Tibial nerve (tissue), 4 donors: ENCODE measurements at regions not wholly inside any gene's neighbourhood (a gene's known extent, or its start where the extent isn't known, plus 50 kb on each side); places are given as distances from the start of the nearest gene placed in this dataset.

Source experiments
- DNase-seq, 2 donors: peaks; one replicate each; pipeline ENCODE4 v3.0.0-alpha.2; 2019; ENCODE audit warnings: low spot score in 2 of 2
- H3K27ac ChIP-seq, 4 donors: fragments of 200-600 bp; sonication (generic) in 3 of 4; one replicate each; pipeline ENCODE4 v1.5.1; 2017 to 2019; ENCODE audit warnings: mild to moderate bottlenecking in 1 of 4
- H3K27me3 ChIP-seq, 2 donors: fragments of 200-600 bp; sonication (generic) in 1 of 2; one replicate each; pipeline versions ENCODE4 v1.5.1 to v1.6.0; 2017 to 2019
- H3K36me3 ChIP-seq, 3 donors: fragments of 200-600 bp; sonication (generic); one replicate each; pipeline ENCODE4 v1.5.1; 2018 to 2019
- H3K4me1 ChIP-seq, 4 donors: fragments of 200-600 bp; sonication (generic) in 3 of 4; one replicate each; pipeline ENCODE4 v1.5.1; 2017 to 2019
- H3K4me3 ChIP-seq, 4 donors: fragments of 200-600 bp; sonication (generic) in 3 of 4; one replicate each; pipeline ENCODE4 v1.5.1; 2017 to 2019; ENCODE audit warnings: mild to moderate bottlenecking in 1 of 4, moderate library complexity in 1 of 4
- H3K9me3 ChIP-seq, 4 donors: fragments of 200-600 bp; sonication (generic) in 3 of 4; one replicate each; pipeline ENCODE4 v1.5.1; 2017 to 2019
- CTCF ChIP-seq, 5 experiments: fragments of 200-600 bp in 3 of 5; fragments of 450-650 bp in 2 of 5; sonication (generic) in 3 of 5; IDR thresholded peaks; one replicate each; pipeline ENCODE4 v1.5.1; 2016 to 2019; ENCODE audit warnings: antibody characterized with exemption in 5 of 5, mild to moderate bottlenecking in 3 of 5, moderate library complexity in 2 of 5
- EP300 ChIP-seq, 2 donors: sonication (generic); formaldehyde crosslinking; IDR thresholded peaks; one replicate each; pipeline ENCODE4 v1.6.1; 2017; ENCODE audit warnings: antibody characterized with exemption in 2 of 2, mild to moderate bottlenecking in 1 of 2
- POLR2A ChIP-seq, 2 donors: fragments of 450-650 bp; IDR thresholded peaks; one replicate each; pipeline ENCODE4 v1.6.1; 2017; ENCODE audit warnings: antibody characterized with exemption in 2 of 2, mild to moderate bottlenecking in 2 of 2, moderate library complexity in 2 of 2
- WGBS, 2 donors: methylation state at CpG; one replicate each; pipeline ENCODE4 v1.1.5; 2018; 5-methylcytosine and 5-hydroxymethylcytosine counted together

GRCh38 chr7:125971656-125972055 lies 1042.0 kb upstream of the POT1 start:
- DNase-seq = no peak
- H3K36me3 ChIP-seq = no peaks in the 10 kb centered on the region
- H3K4me3 ChIP-seq = no peak overlapping the region
- no peaks in the 10 kb centered on the region for H3K27me3 ChIP-seq
- H3K9me3 ChIP-seq = no peaks in the 10 kb centered on the region
- no peaks in the 10 kb centered on the region for H3K4me1 ChIP-seq
- no peak overlapping the region for H3K27ac ChIP-seq
- TF ChIP-seq CTCF (IDR thresholded peaks at IDR 0.05) (no peak), EP300 (IDR thresholded peaks at IDR 0.05) (no peak), POLR2A (IDR thresholded peaks at IDR 0.05) (no peak)
- WGBS, 2 donors = 80 to 83% methylated on average over 2 of the region's 2 CpGs

DNA sequence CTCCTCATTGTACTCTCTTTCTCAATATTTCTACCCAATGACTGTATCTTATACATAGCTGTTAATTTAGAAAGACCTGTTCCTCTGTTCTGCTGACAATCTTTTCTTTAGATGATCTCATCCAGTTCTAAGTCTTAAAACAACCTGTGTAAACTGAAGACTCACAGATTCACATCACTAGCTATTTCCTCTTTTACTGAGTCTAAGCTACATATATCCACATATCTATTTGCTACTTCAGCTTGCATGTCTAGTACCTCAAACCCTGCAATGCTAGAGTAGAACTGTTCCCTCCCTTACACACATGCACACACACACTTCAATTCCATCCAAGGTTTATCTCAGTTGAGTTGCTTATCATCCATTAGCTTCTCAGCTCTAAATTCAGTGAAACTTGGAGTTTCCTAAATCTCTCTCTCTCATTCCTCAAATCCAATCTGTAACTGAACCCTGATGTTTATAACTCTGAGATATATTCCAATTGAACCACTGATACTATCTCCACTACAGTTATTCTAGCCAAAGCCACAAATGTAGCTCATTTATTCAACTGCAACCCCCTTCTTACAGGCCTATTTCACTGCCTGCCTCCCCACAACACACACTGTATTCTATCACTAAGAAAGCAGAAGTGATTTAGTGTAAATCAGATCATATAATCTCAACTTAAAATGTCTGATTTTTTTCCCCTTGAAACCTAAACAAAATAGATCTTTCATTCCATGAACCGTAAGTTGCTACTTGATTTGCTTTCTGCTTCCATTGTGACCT lies 1036.8 kb upstream of the POT1 start:
- no peak overlapping the region for H3K4me3 ChIP-seq
- no peaks in the 10 kb centered on the region for H3K27me3 ChIP-seq

DNA sequence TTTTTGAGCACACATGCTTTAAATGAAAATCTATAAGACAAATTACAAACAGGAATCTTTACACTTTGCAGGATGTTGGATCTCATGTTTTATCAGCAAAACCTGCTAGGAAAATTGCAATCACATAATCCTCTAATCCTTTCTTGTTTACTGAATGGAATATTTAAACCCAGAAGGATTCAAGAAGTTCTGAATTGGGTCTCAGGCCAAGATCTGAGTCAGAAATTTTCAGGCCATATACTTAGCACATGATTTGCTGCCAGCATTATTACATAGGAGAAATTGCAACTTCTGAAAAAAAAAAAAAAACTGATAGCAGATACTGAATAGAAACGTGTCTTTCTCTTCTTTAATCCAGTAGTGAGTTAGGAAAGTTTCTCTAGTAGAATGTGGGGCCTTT lies 1005.3 kb upstream of the POT1 start:
- TF ChIP-seq EP300 (IDR thresholded peaks at IDR 0.05) (no peak), CTCF (IDR thresholded peaks at IDR 0.05) (no peak)
- no peak overlapping the region for H3K27ac ChIP-seq
- H3K4me3 ChIP-seq = no peak overlapping the region
- DNase-seq = no peak
- H3K9me3 ChIP-seq = no peaks in the 10 kb centered on the region
- 21 to 43% methylated on average over 1 of the region's 1 CpG for WGBS, 2 donors
- no peaks in the 10 kb centered on the region for H3K36me3 ChIP-seq
- no peaks in the 10 kb centered on the region for H3K4me1 ChIP-seq
- no peaks in the 10 kb centered on the region for H3K27me3 ChIP-seq

More for the DNA sequence above, 1036.8 kb upstream of the POT1 start:
- WGBS, 2 donors = 48 to 56% methylated on average over 1 of the region's 1 CpG
- TF ChIP-seq POLR2A (IDR thresholded peaks at IDR 0.05) = no peak
- no peak for TF ChIP-seq CTCF (IDR thresholded peaks at IDR 0.05)
- TF ChIP-seq EP300 (IDR thresholded peaks at IDR 0.05) = no peak
- DNase-seq = no peak
- H3K36me3 ChIP-seq = no peaks in the 10 kb centered on the region
- H3K27ac ChIP-seq = no peak overlapping the region
- H3K9me3 ChIP-seq = no peaks in the 10 kb centered on the region
- H3K4me1 ChIP-seq = no peaks in the 10 kb centered on the region

DNA sequence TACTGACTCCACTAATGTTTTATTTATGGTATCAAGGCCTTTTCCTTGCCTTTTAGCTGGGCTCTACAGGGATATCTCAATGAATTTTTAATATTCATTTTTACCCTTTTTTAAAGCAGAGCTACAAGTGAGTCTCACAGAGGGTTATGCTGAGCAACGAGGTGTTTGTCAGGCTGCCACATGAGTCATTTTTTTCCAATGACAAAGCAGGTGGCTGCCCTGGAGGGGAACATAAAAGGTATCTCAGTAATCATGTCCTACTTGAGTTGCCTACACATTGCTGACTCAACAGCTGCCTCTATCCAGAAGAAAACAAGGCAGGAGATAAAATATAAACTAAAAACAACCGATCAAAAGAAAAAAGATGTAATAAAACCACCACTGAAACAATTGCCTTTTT lies 1004.9 kb upstream of the POT1 start:
- DNase-seq = no peak
- TF ChIP-seq CTCF (IDR thresholded peaks at IDR 0.05) = no peak
- no peak for TF ChIP-seq EP300 (IDR thresholded peaks at IDR 0.05)
- TF ChIP-seq POLR2A (IDR thresholded peaks at IDR 0.05) = no peak
- Histone ChIP-seq H3K36me3 (no peaks in the 10 kb centered on the region), H3K4me1 (no peaks in the 10 kb centered on the region), H3K27ac (no peak overlapping the region), H3K9me3 (no peaks in the 10 kb centered on the region), H3K4me3 (no peak overlapping the region), H3K27me3 (no peaks in the 10 kb centered on the region)
- WGBS, 2 donors = 52 to 59% methylated on average over 2 of the region's 2 CpGs

DNA sequence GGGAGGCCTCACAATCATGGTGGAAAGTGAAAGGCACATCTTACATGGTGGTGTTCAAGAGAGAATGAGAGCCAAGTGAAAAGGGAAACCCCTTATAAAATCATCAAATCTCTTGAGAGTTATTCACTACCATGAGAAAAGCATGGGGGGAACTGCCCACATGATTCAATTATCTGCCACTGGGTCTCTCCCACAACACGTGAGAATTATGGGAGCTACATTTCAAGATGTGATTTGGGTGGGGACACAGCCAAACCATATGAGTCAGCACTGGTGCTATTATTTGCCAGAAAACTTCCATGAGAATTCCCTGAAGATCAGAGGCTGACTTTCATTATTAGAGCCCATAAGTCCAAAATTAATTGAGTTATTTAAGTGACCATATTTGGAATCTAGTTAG lies 1001.2 kb upstream of the POT1 start:
- 37 to 65% methylated on average over 1 of the region's 1 CpG for WGBS, 2 donors
- H3K4me1 ChIP-seq = no peaks in the 10 kb centered on the region
- no peak overlapping the region for H3K4me3 ChIP-seq
- H3K27ac ChIP-seq = no peak overlapping the region
- H3K36me3 ChIP-seq = no peaks in the 10 kb centered on the region
- no peaks in the 10 kb centered on the region for H3K27me3 ChIP-seq
- no peak for TF ChIP-seq EP300 (IDR thresholded peaks at IDR 0.05)
- TF ChIP-seq CTCF (IDR thresholded peaks at IDR 0.05) = no peak
- TF ChIP-seq POLR2A (IDR thresholded peaks at IDR 0.05) = no peak
- H3K9me3 ChIP-seq = no peaks in the 10 kb centered on the region
- DNase-seq = no peak
